ENCODE measurements at regions not wholly inside any gene's neighbourhood (a gene's known extent, or its start where the extent isn't known, plus 50 kb on each side); places are given as distances from the start of the nearest gene placed in this dataset.

DNA sequence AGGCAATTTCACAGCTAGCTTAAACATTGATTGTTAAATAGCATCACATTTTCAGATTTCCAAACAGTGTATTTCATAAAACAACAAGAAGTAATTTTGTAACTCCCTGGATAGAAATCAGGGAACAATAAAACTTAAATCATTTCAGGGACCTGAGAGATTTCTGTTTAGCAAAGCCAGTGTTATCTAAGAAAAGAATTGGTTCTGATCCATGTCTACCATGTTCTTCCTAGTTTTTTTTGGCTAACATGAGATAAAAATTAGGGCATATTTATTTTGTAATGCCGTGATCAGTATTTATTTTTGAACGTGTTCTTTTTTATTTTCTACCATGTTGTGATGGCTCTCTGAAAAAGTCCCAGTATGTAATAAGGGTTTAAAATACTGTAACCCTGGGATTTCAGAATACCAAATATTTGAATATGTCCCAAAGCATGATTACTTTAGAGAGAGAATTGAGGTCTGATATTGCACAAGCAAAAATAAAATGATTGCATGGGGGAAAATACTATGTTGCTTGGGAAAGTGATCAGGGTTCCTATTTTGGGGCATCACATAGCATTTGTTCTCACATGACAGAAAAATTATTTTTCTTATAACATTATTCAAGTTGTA lies 188.7 kb upstream of the CEP162 start:
- no peak for DNase-seq (ENCODE audit: low spot score)

GRCh38 chr6:84415517-84415916 lies 188.1 kb upstream of the CEP162 start:
- DNase-seq (ENCODE audit: low spot score), result no peak

DNA sequence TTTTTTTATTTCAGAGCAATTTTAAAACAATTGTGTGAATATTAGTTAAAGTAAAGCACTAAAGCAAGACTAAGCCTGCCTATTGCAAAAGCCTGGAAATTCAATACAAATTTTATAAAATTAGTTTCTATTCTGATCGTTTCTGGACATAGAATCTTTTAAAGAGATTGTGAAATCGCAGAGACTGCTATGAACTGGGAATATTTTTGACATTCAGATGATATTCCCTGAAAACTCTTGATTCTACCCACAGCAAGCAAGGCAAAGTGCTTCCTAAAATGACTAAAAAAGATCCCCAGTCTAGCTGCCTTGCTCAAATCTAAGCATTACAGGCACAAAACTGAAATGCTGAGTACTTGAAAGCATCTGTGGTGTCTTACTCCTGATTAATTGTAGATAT lies 187.6 kb upstream of the CEP162 start:
- no peak for DNase-seq (ENCODE audit: low spot score)

- DNase-seq (ENCODE audit: low spot score), result no peak
Observed at GRCh38 chr6:84414531-84414930, 187.1 kb upstream of the CEP162 start.

- DNase-seq (ENCODE audit: low spot score), result no peak
Observed at GRCh38 chr6:84411060-84411629, 183.7 kb upstream of the CEP162 start.

GRCh38 chr6:84409911-84410310 lies 182.5 kb upstream of the CEP162 start:
- no peak for DNase-seq (ENCODE audit: low spot score)

DNA sequence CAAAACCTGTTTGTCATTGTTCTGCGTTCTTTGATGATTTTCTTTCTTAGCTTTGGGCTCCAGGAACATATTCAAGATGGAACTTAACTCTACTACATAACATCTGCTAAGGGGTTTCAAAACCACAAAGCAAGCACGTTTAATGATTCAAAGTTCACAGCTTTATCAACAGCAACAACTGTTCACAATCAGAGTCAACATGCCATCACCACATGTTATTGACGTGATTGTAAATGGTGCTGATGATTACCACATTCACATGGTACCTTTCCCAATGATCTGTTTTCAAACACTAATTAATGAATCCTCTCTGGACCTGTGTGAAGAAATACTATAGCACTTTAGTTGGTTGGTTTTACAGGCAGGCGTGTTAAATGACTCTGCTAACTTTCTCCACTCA lies 180.6 kb upstream of the CEP162 start:
- DNase-seq (ENCODE audit: low spot score), result no peak

- DNase-seq (ENCODE audit: low spot score), result no peak
Observed at GRCh38 chr6:84403545-84403944, 176.1 kb upstream of the CEP162 start.

DNA sequence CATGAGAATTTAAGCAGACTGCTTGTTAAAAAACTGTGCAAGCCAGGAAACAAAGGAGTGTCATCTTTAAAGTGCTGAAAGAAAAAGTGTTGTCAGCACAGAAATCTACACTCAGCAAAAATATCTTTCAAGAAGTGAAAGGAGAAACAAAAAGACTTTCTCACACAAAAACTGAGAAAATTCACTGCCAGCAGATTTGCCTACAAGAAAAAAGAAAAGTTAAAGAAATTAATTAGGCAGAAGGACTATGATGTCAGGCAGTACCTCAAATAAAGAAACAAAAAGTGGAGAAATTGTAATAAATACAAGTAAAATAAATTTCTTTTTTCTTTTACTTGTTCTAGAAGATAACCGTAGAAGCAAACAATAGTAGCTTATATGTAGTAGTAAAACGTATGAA lies 171.6 kb upstream of the CEP162 start:
- no peak for DNase-seq (ENCODE audit: low spot score)

DNA sequence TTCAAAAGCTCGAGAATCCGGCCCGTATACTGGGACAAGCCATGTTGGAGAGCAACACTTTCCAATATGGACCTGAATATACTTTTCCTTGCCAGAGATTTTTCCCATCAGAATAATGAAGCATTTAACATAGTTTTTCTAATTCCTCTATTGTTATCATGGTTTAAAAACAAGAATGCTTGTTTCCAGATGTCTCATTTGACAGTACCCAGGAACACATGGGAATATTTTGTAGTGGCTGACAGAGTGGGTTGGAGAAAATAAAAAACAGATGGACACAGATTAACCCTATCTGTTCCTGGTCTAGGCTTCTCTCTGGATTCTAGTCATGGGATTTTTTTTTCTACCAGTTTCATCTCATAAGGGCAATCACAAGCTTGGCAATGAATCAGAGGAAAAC lies 164.8 kb upstream of the CEP162 start:
- no peak for DNase-seq (ENCODE audit: low spot score)

GRCh38 chr6:84390851-84391250 lies 163.4 kb upstream of the CEP162 start:
- DNase-seq (ENCODE audit: low spot score), result no peak

- no peak for DNase-seq (ENCODE audit: low spot score)
Observed at GRCh38 chr6:84390334-84390733, 162.9 kb upstream of the CEP162 start.

DNA sequence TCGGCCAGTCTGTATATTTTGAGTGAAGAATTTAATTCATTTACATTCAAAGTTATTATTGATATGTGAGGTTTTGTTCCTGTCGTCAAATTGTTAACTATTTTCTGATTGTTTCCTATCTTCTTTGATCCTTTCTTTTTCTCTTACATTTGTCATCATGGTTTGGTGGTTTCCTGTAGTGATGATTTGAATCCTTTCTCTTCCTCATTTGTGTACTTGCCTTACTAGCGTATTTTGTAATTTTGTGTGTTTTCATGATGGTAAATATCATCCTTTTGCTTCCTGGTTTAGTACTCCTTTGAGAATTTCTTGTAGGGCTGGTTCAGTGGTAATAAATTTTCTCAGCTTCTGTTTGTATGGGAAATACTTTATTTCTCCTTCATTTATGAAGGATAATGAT lies 151.7 kb upstream of the CEP162 start:
- DNase-seq (ENCODE audit: low spot score), result no peak

DNA sequence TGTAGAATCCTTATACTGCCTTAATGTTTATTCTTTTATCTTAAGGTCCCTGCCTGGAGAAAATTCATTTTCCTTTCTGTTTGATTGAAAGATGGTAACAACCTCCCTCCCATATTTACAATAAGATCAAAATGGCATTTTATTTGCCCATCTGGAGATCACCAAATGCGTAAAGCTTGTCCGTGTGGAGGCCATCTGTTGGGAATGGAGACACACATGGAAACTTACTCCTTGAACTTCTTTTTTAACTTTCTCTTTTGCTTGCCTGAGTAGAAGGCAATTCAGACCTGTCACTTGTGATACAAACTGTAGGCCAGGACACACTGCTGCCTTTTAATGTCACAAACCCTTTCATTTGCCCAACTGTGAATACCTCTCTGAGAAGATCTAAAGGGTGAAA lies 144.8 kb upstream of the CEP162 start:
- DNase-seq (ENCODE audit: low spot score), result no peak

- no peak for DNase-seq (ENCODE audit: low spot score)
Observed at GRCh38 chr6:84371681-84372080, 144.2 kb upstream of the CEP162 start.

- DNase-seq (ENCODE audit: low spot score), result no peak
Observed at GRCh38 chr6:84362193-84362821, 134.9 kb upstream of the CEP162 start.

- DNase-seq (ENCODE audit: low spot score), result no peak
Observed at GRCh38 chr6:84361372-84362192, 134.1 kb upstream of the CEP162 start.

GRCh38 chr6:84360039-84360438 lies 132.6 kb upstream of the CEP162 start:
- no peak for DNase-seq (ENCODE audit: low spot score)

DNA sequence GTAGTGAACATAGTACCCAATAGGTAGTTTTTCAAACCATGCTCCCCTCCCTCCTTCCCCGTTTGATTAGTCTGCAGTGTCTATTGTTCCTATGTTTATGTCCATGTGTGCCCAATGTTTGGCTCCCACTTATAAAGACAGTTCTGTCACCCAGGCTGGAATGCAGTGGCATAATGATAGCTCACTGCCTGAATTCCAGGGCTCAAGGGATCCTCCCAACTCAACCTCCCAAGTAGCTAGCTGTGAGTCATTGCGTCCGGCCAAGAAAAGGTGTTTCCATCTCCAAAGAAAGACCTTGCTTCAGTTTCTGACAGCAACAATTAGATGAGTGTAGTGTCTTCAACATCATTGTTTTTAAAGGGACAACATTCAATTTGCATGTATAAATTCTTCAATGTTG lies 131.1 kb upstream of the CEP162 start:
- no peak for DNase-seq (ENCODE audit: low spot score)

GRCh38 chr6:84357631-84358030 lies 130.2 kb upstream of the CEP162 start:
- DNase-seq (ENCODE audit: low spot score), result no peak

DNA sequence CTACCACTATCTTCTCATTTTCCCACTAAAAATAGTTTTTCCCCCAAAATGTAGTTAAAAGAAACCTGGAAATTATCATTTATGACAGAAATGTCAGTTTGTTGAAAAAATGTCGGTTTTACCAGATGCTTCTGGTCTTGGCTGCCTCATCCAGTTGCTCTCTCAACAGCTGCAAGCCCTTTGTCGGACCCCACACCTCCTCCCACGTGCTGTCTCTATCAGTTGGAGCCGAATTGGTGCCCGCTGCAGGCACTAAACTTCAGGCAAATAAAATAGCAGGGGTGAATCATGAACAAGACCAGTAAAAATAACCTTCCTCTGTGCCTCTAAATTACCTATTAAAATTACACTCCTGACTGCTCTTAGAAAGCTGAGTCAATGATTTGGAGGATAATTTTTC lies 129.5 kb upstream of the CEP162 start:
- DNase-seq (ENCODE audit: low spot score), result no peak

DNA sequence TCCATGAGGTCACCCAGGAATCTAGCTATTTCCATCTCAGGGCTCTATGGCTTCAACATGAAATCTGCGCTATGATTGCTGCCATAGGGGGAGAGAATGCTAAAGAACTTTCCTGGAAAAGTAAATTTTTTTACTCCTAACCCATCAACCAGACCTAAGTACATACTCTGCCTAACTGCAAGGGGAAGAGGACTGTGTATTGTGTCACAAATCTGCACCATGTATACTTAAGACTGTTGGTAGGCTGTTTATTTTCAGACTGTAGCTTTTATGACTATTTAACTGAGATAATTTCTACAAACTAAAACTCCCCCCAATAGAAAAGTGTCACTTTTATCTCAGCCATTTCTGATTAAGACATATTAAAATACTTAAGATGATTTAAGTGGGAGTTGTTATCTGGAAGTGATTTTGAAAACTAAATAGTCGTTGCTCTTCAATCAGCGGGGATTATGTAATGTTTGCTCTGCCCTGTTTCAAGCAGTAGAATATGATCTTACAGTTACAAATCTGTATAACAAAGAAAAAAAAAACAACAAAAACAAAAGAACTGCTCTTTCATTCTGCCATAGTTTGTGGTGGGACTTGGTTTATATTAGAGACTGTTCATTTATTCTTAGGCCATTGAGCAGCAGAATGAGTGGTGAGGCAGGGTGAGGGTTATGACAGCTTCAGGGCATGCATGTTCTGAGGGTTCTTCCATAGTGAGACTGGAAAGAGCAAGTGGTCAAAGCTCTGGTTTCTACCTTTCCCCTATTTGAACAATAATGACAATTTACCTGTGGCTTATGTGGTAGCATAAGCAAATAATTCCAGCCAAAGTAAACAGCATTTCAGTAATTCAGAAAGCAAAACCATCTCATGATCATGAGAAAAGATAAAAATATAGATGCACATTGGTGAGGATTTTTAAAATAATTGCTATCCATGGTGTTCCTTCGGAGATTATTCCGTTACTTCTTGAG lies 126.3 kb upstream of the CEP162 start:
- DNase-seq (ENCODE audit: low spot score), result no peak

Measured in left forelimb (tissue), 1 donor.